Stimulated activated CD4-positive, alpha-beta T cell treated with anti-CD3 and anti-CD28 coated beads, Interleukin-12 subunit alpha, Interleukin-12 subunit beta, amount 100 ng/mL, for 24 hours (primary cell): ENCODE measurements at regions not wholly inside any gene's neighbourhood (a gene's known extent, or its start where the extent isn't known, plus 50 kb on each side); places are given as distances from the start of the nearest gene placed in this dataset.

ENCODE experiments used
- DNase-seq, 2 experiments: peaks; one replicate each; pipeline ENCODE4 v3.0.0-alpha.2; 2020; ENCODE audit warnings: low read depth in 2 of 2

GRCh38 chr6:141677598-141678211 is 455.0 kb upstream of the GJE1 start:
- no peak for DNase-seq

- DNase-seq, result no peak
These were observed 456.8 kb upstream of the GJE1 start for GRCh38 chr6:141675957-141676356.

- no peak for DNase-seq
These were observed 463.6 kb upstream of the GJE1 start for GRCh38 chr6:141669141-141669540.

- no peak for DNase-seq
These were observed 465.0 kb upstream of the GJE1 start for GRCh38 chr6:141667580-141668309.

- DNase-seq, result no peak
These were observed 466.5 kb upstream of the GJE1 start for GRCh38 chr6:141666187-141666586.

- DNase-seq, result no peak
These were observed 468.0 kb upstream of the GJE1 start for GRCh38 chr6:141664744-141665143.

GRCh38 chr6:141659582-141659981 is 473.1 kb upstream of the GJE1 start:
- no peak for DNase-seq

GRCh38 chr6:141658696-141659095 is 474.0 kb upstream of the GJE1 start:
- DNase-seq, result no peak

- DNase-seq, result no peak
These were observed 474.9 kb upstream of the GJE1 start for GRCh38 chr6:141657812-141658211.

- no peak for DNase-seq
These were observed 479.1 kb upstream of the GJE1 start for GRCh38 chr6:141653590-141653989.

GRCh38 chr6:141641951-141642350 is 490.8 kb upstream of the GJE1 start:
- no peak for DNase-seq

- DNase-seq, result no peak
These were observed 491.3 kb upstream of the GJE1 start for GRCh38 chr6:141641406-141641805.

- DNase-seq, result no peak
These were observed 497.1 kb upstream of the GJE1 start for GRCh38 chr6:141635621-141636020.

- DNase-seq, result no peak
These were observed 498.5 kb upstream of the GJE1 start for GRCh38 chr6:141634269-141634668.

GRCh38 chr6:141624301-141624700 is 508.4 kb upstream of the GJE1 start:
- DNase-seq, result no peak

GRCh38 chr6:141618180-141618581 is 514.5 kb upstream of the GJE1 start:
- no peak for DNase-seq

- DNase-seq, result no peak
These were observed 522.0 kb upstream of the GJE1 start for GRCh38 chr6:141610741-141611140.

GRCh38 chr6:141607956-141608355 is 524.8 kb upstream of the GJE1 start:
- DNase-seq, result no peak

GRCh38 chr6:141598487-141598886 is 534.2 kb upstream of the GJE1 start:
- no peak for DNase-seq

GRCh38 chr6:141594874-141595273 is 537.9 kb upstream of the GJE1 start:
- DNase-seq, result no peak

GRCh38 chr6:141593311-141593710 is 539.4 kb upstream of the GJE1 start:
- no peak for DNase-seq

GRCh38 chr6:141587482-141588266 is 545.1 kb upstream of the GJE1 start:
- no peak for DNase-seq

- DNase-seq, result no peak
These were observed 551.7 kb upstream of the GJE1 start for GRCh38 chr6:141580988-141581552.
